CD4-positive, alpha-beta T cell (primary cell): ENCODE measurements at regions not wholly inside any gene's neighbourhood (a gene's known extent, or its start where the extent isn't known, plus 50 kb on each side); places are given as distances from the start of the nearest gene placed in this dataset.

ENCODE experiments used
- ATAC-seq: fragments of 200-7000 bp; cut with Tn5 transposase; one replicate; pipeline ENCODE4 v1.10.0; 2022; ENCODE audit warnings: mild to moderate bottlenecking; ENCODE audit not compliant: poor library complexity
- CTCF ChIA-PET: fragments of 350-600 bp; sonication (Branson Sonifier 250); formaldehyde crosslinking; loops from one replicate; lab custom pipeline; 2021; ENCODE audit warnings: antibody characterized with exemption, inconsistent platforms; lab: Charles Lee
- POLR2A ChIA-PET: fragments of 350-600 bp; sonication (Branson Sonifier 250); formaldehyde crosslinking; loops from one replicate; lab custom pipeline; 2021; ENCODE audit warnings: antibody characterized with exemption, inconsistent platforms; lab: Charles Lee
- DNase-seq, 14 experiments: peaks; one replicate each; pipeline ENCODE4 v3.0.0-alpha.2; 2013 to 2020; ENCODE audit warnings: mixed read lengths in 2 of 14
- H3K27ac ChIP-seq, 2 donors: one replicate each; pipeline versions ENCODE4 v1.5.1 to v1.7.0; 2013; ENCODE audit warnings: low read length in 2 of 2, low read depth in 1 of 2, mild to moderate bottlenecking in 1 of 2
- H3K27me3 ChIP-seq, 2 experiments: 1 replicate in 1 of 2; 2 replicates in 1 of 2; pipeline versions ENCODE4 v1.6.1 to v1.7.0; 2013; ENCODE audit warnings: low read length in 2 of 2, control low read depth in 1 of 2, mild to moderate bottlenecking in 1 of 2, moderate library complexity in 1 of 2; ENCODE audit not compliant: insufficient read depth in 2 of 2, control insufficient read depth in 1 of 2
- H3K36me3 ChIP-seq: one replicate; pipeline ENCODE4 v1.6.1; 2013; ENCODE audit warnings: low read length, control low read depth; ENCODE audit not compliant: insufficient read depth
- H3K4me1 ChIP-seq: one replicate; pipeline ENCODE4 v1.6.1; 2013; ENCODE audit warnings: low read length, control low read depth; ENCODE audit not compliant: insufficient read depth
- H3K4me3 ChIP-seq: one replicate; pipeline ENCODE4 v1.5.1; 2013; ENCODE audit warnings: mild to moderate bottlenecking, low read length, moderate library complexity
- H3K9me3 ChIP-seq, 2 experiments: 1 replicate in 1 of 2; 2 replicates in 1 of 2; pipeline versions ENCODE4 v1.6.1 to v1.7.0; 2013; ENCODE audit warnings: low read length in 2 of 2, mild to moderate bottlenecking in 2 of 2, control low read depth in 1 of 2, moderate library complexity in 1 of 2; ENCODE audit not compliant: control insufficient read depth in 1 of 2, insufficient read depth in 1 of 2
- H3K27ac Mint-ChIP-seq: one replicate; pipeline ENCODE4 v1.8.0; 2020; ENCODE audit warnings: mixed read lengths
- H3K27me3 Mint-ChIP-seq: one replicate; pipeline ENCODE4 v1.8.0; 2021; ENCODE audit warnings: mixed read lengths
- H3K36me3 Mint-ChIP-seq: one replicate; pipeline ENCODE4 v1.8.0; 2021; ENCODE audit warnings: low read depth, mixed read lengths
- H3K4me1 Mint-ChIP-seq: one replicate; pipeline ENCODE4 v1.8.0; 2021; ENCODE audit warnings: low read depth, mixed read lengths
- H3K4me3 Mint-ChIP-seq: one replicate; pipeline ENCODE4 v1.8.0; 2020; ENCODE audit warnings: mild to moderate bottlenecking, mixed read lengths
- H3K9me3 Mint-ChIP-seq: one replicate; pipeline ENCODE4 v1.8.0; 2020; ENCODE audit warnings: mixed read lengths
- CTCF ChIP-seq: fragments of 200-600 bp; IDR thresholded peaks from one replicate; pipeline ENCODE4 v1.8.0; 2022; ENCODE audit warnings: antibody characterized with exemption, mild to moderate bottlenecking
- intact Hi-C, 2 experiments: fragments of 100-400 bp; cut with DNase I in 1 of 2; cut with micrococcal nuclease in 1 of 2; formaldehyde crosslinking; loops; one replicate each; pipeline versions ENCODE4 v1.15.1 to v1.9.0; 2023 to 2025; cut with DNase I, micrococcal nuclease

GRCh38 chr6:113148566-113148965 is 708.6 kb upstream of the MARCKS start:
- ChIA-PET CTCF (no interaction called here), POLR2A (no interaction called here)
- no peaks in the 10 kb centered on the region for H3K9me3 ChIP-seq
- no peak for TF ChIP-seq CTCF
- no peaks in the 10 kb centered on the region for H3K36me3 ChIP-seq
- H3K4me3 ChIP-seq = no peak overlapping the region
- H3K27me3 Mint-ChIP-seq = no peaks in the 10 kb centered on the region
- H3K4me1 Mint-ChIP-seq = no peaks in the 10 kb centered on the region
- H3K27ac Mint-ChIP-seq = no peak overlapping the region
- intact Hi-C loops = no loop called here
- DNase-seq (no peak), ATAC-seq (no peak)
- H3K36me3 Mint-ChIP-seq = no peaks in the 10 kb centered on the region
- H3K27ac ChIP-seq = no peak overlapping the region
- no peaks in the 10 kb centered on the region for H3K27me3 ChIP-seq
- H3K4me1 ChIP-seq = no peaks in the 10 kb centered on the region
- no peak overlapping the region for H3K4me3 Mint-ChIP-seq
- peaks cover 6% of the 10 kb centered on the region for H3K9me3 Mint-ChIP-seq

GRCh38 chr6:113149511-113149910 is 707.6 kb upstream of the MARCKS start:
- H3K27me3 Mint-ChIP-seq = no peaks in the 10 kb centered on the region
- Histone ChIP-seq H3K27me3 (no peaks in the 10 kb centered on the region), H3K4me3 (no peak overlapping the region), H3K9me3 (no peaks in the 10 kb centered on the region), H3K36me3 (no peaks in the 10 kb centered on the region), H3K4me1 (no peaks in the 10 kb centered on the region), H3K27ac (no peak overlapping the region)
- ATAC-seq = no peak
- H3K4me1 Mint-ChIP-seq = no peaks in the 10 kb centered on the region
- POLR2A ChIA-PET = no interaction called here
- H3K27ac Mint-ChIP-seq = no peak overlapping the region
- no peak overlapping the region for H3K4me3 Mint-ChIP-seq
- intact Hi-C loops = no loop called here
- H3K36me3 Mint-ChIP-seq = no peaks in the 10 kb centered on the region
- no peak for DNase-seq
- TF ChIP-seq CTCF = no peak
- CTCF ChIA-PET = no interaction called here
- peaks cover 6% of the 10 kb centered on the region for H3K9me3 Mint-ChIP-seq

GRCh38 chr6:113160306-113161017 is 696.7 kb upstream of the MARCKS start:
- no peak for TF ChIP-seq CTCF
- no peaks in the 10 kb centered on the region for H3K36me3 Mint-ChIP-seq
- ChIA-PET POLR2A (no interaction called here), CTCF (interaction anchor here (0.7 kb wide), 1 partner anchor 113 kb away, joined by 3 read pairs; no protein-coding TSS in a partner anchor)
- no peaks in the 10 kb centered on the region for H3K4me1 Mint-ChIP-seq
- H3K4me3 Mint-ChIP-seq = no peak overlapping the region
- intact Hi-C loops = no loop called here
- Histone ChIP-seq H3K4me1 (no peaks in the 10 kb centered on the region), H3K27me3 (no peaks in the 10 kb centered on the region), H3K36me3 (no peaks in the 10 kb centered on the region), H3K27ac (no peak overlapping the region), H3K4me3 (no peak overlapping the region), H3K9me3 (peaks cover 0 to 1% of the 10 kb centered on the region in 2 experiments)
- DNase-seq = no peak
- peaks cover 3% of the 10 kb centered on the region for H3K9me3 Mint-ChIP-seq
- no peak for ATAC-seq
- no peak overlapping the region for H3K27ac Mint-ChIP-seq
- H3K27me3 Mint-ChIP-seq = no peaks in the 10 kb centered on the region
